ENCODE measurements at regions not wholly inside any gene's neighbourhood (a gene's known extent, or its start where the extent isn't known, plus 50 kb on each side); places are given as distances from the start of the nearest gene placed in this dataset.

GRCh38 chr7:40990841-40991240 is 712.0 kb downstream of the INHBA start:
- TF ChIP-seq TCF4 (CRISPR knock-in tag; IDR thresholded peaks at IDR 0.05; ENCODE audit: borderline replicate concordance) (no peak), CSDC2 (CRISPR knock-in tag; IDR thresholded peaks at IDR 0.05) (no peak), SNAI2 (CRISPR knock-in tag; IDR thresholded peaks at IDR 0.05) (no peak), BACH2 (CRISPR knock-in tag; IDR thresholded peaks at IDR 0.05; ENCODE audit: borderline replicate concordance) (no peak), GLIS3 (CRISPR knock-in tag; IDR thresholded peaks at IDR 0.05) (no peak), ZNF70 (CRISPR knock-in tag; IDR thresholded peaks at IDR 0.05) (no peak), CREB5 (CRISPR knock-in tag; IDR thresholded peaks at IDR 0.05; ENCODE audit: low read depth) (no peak), ZC3H10 (CRISPR knock-in tag; IDR thresholded peaks at IDR 0.05) (no peak)
- no peak for ATAC-seq

GRCh38 chr7:40987571-40987970 is 715.3 kb downstream of the INHBA start:
- TF ChIP-seq ZNF565 (CRISPR knock-in tag; conservative IDR thresholded peaks at IDR 0.05; ENCODE audit: low read depth), result no peak
- no peak for TF ChIP-seq ZFP30 (CRISPR knock-in tag; IDR thresholded peaks at IDR 0.05)
- no peak for TF ChIP-seq ARNTL (CRISPR knock-in tag; IDR thresholded peaks at IDR 0.05; ENCODE audit: borderline replicate concordance, low read depth)

DNA sequence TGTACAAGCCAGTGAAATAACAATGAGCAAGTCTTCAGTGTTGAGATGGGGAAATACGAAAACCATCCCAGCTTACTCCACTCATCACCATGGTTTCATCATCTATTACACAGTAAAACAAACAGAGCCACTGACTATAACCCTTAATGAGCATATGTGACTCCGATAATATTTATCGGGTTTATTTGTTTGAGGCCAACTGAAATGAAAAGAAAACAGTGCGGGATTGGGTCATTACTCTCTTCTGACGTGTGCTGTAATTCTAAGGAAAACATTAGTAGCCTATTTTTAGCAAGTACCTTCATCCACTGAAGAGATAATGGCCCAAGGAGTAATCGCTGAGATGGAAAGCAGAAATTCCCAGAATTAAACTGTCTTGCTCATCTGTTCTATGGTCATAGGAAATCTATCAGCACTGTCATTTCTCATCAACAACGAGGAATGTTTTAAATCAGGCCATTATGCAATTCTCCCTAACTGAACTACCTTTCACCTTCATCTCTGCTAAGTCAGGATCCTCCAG is 716.5 kb downstream of the INHBA start:
- TF ChIP-seq ARNTL (CRISPR knock-in tag; IDR thresholded peaks at IDR 0.05; ENCODE audit: borderline replicate concordance, low read depth) (no peak), ESRRG (CRISPR knock-in tag; IDR thresholded peaks at IDR 0.05) (peak; percentile 91), ZFP30 (CRISPR knock-in tag; IDR thresholded peaks at IDR 0.05) (no peak), OSR1 (CRISPR knock-in tag; IDR thresholded peaks at IDR 0.05) (no peak), ZNF70 (CRISPR knock-in tag; IDR thresholded peaks at IDR 0.05) (no peak), CREB5 (CRISPR knock-in tag; IDR thresholded peaks at IDR 0.05; ENCODE audit: low read depth) (peak; percentile 98), PATZ1 (CRISPR knock-in tag; IDR thresholded peaks at IDR 0.05; ENCODE audit: borderline replicate concordance) (peak; percentile 58; the same call in 1 of the 2 replicates), TOX (CRISPR knock-in tag; IDR thresholded peaks at IDR 0.05; ENCODE audit: borderline replicate concordance) (no peak), TCF4 (CRISPR knock-in tag; IDR thresholded peaks at IDR 0.05; ENCODE audit: borderline replicate concordance) (peak; percentile 66), SNAI2 (CRISPR knock-in tag; IDR thresholded peaks at IDR 0.05) (peak; percentile 99), POU6F1 (CRISPR knock-in tag; IDR thresholded peaks at IDR 0.05; ENCODE audit: borderline replicate concordance, low read depth) (peak; percentile 86; the same call in 1 of the 2 replicates), ZNF565 (CRISPR knock-in tag; conservative IDR thresholded peaks at IDR 0.05; ENCODE audit: low read depth) (no peak), PPARA (CRISPR knock-in tag; IDR thresholded peaks at IDR 0.05; ENCODE audit: borderline replicate concordance) (no peak), ZFP3 (CRISPR knock-in tag; IDR thresholded peaks at IDR 0.05) (peak; percentile 83), RARB (CRISPR knock-in tag; IDR thresholded peaks at IDR 0.05) (no peak), BACH2 (CRISPR knock-in tag; IDR thresholded peaks at IDR 0.05; ENCODE audit: borderline replicate concordance) (no peak), ZC3H10 (CRISPR knock-in tag; IDR thresholded peaks at IDR 0.05) (no peak), GLIS3 (CRISPR knock-in tag; IDR thresholded peaks at IDR 0.05) (peak; percentile 81; the same call in 1 of the 2 replicates), ISL1 (CRISPR knock-in tag; IDR thresholded peaks at IDR 0.05) (peak; percentile 100), ZNF8 (CRISPR knock-in tag; IDR thresholded peaks at IDR 0.05) (no peak), CSDC2 (CRISPR knock-in tag; IDR thresholded peaks at IDR 0.05) (peak; percentile 50; the same call in 1 of the 2 replicates), TSHZ2 (CRISPR knock-in tag; IDR thresholded peaks at IDR 0.05) (peak; percentile 68; the same call in 1 of the 2 replicates)
- TF ChIP-seq, protein P1, sequence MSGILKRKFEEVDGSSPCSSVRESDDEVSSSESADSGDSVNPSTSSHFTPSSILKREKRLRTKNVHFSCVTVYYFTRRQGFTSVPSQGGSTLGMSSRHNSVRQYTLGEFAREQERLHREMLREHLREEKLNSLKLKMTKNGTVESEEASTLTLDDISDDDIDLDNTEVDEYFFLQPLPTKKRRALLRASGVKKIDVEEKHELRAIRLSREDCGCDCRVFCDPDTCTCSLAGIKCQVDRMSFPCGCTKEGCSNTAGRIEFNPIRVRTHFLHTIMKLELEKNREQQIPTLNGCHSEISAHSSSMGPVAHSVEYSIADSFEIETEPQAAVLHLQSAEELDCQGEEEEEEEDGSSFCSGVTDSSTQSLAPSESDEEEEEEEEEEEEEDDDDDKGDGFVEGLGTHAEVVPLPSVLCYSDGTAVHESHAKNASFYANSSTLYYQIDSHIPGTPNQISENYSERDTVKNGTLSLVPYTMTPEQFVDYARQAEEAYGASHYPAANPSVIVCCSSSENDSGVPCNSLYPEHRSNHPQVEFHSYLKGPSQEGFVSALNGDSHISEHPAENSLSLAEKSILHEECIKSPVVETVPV (CRISPR knock-in tag; IDR thresholded peaks at IDR 0.05), result peak; percentile 59; the same call in 1 of the 2 replicates
- peak; percentile 72 for ATAC-seq

More at GRCh38 chr7:40987571-40987970, 715.3 kb downstream of the INHBA start:
- ATAC-seq, result no peak

Data from SK-N-SH treated with all-trans-retinoic acid at 6 μM for 48 hours (cell line).